Activated CD4-positive, alpha-beta T cell treated with anti-CD3 and anti-CD28 coated beads, Interleukin-2, amount 50 U/mL, for 24 hours (primary cell): ENCODE measurements at regions not wholly inside any gene's neighbourhood (a gene's known extent, or its start where the extent isn't known, plus 50 kb on each side); places are given as distances from the start of the nearest gene placed in this dataset.

Experiments used
- DNase-seq, 2 donors: peaks; one replicate each; pipeline ENCODE4 v3.0.0-alpha.2; 2020; ENCODE audit warnings: low read depth in 1 of 2, low spot score in 1 of 2

DNA sequence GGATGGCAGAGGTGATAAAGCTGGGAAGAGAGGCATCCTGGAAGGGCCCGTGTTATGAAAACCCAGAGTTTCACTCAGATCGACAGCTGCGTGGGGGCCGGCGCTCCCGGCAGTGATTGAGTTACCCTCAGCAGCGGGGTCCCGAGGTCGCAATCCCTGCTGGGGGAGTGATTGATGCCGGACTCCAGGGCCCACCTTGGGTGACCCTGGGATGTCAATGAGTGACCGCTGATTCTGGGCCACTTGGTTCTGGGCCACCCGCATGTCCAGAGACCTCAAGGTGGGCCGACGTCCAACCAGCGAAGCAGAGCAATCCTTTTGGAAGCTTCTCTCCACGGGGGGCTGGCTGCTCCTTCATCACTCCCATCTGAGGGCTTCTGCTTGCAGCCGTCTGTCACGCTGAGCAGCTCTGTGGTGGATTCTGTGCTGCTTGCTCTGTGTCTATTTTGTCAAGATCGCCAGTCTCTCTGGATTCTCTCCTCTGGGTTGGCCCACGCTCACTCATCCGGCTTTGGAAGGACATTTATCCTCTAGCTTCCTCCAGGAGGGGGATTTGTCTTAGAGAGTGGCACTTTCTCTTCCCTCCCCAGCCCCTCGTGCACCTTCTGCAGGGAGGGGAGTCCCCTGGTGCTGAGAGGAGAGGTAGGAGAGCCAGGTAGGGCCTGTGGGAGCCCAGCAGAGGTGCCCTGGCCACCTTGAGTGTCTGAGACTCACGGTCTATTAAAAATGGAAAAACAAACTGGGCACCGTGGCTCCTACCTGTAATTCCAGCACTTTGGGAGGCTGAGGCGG is 110.9 kb upstream of the C1orf174 start:
- no peak for DNase-seq

DNA sequence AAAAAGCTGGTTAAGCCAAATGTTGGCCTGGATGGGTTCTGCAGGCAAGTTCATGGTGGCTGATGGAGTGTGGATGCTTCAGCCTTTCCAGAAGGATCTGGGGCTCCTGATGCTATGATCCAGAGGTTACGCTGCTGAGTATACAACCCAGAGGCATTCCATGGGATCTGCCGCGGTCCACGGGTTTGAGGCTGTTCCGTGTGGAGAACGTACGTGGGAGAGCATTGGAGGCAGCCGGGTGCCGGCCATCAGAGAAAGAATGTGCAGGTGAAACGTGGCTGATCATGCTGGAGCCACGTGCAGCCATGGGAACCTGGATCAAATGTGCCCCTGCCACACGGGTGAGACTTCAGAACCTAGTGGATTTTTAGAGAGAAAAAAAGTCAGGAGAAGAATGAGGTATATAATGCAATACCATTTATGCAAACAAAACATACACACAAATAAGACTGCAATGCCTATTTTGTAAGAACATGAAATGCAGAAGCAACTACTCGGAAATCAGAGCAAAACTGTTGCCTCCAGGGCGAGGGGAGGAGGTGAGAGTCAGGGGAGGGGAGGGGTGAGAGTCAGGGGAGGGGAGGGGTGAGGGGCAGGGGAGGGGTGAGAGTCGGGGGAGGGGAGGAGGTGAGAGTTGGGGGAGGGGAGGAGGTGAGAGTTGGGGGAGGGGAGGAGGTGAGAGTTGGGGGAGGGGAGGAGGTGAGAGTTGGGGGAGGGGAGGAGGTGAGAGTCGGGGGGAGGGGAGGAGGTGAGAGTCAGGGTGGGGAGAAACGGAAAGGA is 116.5 kb upstream of the C1orf174 start:
- no peak for DNase-seq

DNA sequence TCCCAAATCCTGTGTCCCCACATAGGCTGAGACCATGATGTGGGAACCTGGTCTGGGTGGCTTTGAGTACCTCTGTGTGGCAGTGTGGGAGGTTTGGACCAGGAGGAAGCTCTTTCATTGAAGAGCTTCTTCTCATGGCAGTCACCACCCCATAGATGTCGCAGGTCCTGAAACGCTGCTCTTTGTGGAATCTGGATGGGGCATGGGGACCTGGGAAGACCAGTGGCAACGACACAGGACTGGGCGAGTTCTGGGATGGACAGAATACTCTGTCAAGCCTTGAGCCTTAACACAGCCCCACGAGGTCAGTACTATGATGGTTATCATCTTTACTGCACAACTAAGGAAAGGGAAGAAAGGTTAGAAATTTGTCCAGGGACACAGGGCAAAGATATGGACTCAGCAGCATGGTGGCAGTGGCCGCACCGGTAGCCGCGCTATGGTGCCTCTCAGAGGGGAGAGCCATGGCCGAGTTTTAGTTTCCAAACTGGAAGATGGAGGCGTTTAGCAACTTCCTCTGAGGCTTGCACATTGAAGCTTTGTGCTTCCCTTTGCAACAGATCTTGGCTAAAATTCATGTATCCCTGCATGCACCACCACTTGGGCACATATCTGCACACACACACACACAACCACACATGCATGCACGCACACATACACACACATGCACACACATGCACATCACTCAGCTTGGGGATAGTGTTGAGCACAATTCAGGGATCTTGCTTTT is 117.7 kb upstream of the C1orf174 start:
- no peak for DNase-seq

DNA sequence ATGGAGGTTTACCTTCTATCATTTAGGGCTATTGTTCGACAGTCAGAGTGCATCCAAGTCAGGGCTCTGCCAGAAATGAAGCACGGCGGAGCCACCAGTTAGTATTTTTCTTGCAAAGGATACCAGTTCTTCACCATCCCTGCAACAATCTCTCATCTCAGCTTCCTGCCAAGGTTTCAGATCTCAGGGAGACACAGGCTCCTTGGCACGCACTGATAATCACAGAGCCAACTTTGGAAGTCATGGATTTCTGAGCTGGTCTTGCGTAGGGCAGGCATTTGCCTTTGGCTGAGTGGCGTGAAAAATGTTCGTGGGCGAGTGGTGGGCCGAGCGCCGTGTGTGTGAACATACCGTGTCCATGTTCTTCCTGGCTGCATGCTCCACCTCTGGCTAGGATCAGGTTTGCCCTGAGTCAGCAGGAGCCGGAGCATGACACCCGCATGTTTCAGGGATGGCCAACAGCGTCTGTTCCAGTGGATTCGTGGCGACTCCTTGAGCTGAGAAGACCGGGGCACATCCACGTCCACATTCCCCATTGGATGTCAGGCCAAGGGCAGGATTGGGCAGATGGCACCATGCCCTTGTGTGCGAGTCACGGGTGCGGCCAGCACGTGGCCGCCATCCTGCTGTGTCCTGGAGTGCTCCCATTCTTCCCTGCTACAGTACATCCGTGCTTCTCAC is 118.5 kb upstream of the C1orf174 start:
- no peak for DNase-seq

DNA sequence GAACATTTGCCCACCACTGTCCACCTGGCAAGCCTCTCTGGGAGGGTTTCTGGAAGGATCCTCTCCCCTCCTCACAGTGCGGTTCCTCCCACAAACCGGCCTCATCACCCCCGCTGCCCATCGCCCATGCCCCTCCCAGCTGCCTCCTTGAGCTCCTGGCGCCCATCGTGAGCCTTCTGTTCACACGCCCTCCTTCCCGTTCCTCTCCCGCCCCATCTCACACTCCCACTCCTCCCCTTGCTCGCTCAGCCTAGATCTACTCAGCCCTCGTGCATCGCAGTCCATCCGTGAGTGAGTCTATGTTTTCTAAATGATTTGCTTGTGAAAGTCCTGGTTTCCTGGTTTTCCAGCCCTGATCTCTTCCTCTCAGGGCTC is 119.1 kb upstream of the C1orf174 start:
- DNase-seq, result no peak

DNA sequence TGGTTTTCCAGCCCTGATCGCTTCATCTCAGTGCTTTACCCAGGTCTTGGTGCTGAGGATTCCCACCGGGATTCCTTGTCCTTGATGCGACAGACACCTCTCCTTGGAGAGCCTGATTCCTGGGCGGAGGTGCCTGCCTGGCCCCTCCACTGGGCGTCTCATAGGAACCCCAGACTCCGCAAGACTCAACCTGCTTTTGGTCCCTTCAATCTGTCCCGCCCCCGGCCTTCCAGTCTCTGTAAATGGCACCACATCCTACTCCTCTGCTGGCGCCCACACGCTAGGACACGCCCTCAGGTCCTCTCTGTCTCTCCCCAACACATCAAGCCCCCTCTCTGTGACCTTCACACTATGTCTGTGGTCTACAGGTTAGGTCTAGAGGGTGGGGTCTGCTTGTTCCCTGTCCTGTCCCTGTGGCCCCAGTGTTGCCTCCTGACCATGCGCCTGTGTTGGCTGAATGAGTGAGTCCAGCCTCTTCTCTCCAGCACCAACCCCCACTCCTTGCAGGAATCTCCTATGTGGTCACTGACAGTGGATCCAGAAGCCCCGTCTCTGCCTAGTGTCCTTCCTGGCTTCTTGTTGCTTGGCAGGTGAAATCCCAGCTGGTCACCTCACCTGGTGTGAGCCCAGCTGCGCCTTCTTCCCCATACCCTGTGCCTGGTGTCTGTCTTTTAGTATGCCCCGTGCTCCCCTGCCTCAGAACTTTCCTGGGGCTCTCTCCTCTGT is 119.7 kb upstream of the C1orf174 start:
- no peak for DNase-seq

DNA sequence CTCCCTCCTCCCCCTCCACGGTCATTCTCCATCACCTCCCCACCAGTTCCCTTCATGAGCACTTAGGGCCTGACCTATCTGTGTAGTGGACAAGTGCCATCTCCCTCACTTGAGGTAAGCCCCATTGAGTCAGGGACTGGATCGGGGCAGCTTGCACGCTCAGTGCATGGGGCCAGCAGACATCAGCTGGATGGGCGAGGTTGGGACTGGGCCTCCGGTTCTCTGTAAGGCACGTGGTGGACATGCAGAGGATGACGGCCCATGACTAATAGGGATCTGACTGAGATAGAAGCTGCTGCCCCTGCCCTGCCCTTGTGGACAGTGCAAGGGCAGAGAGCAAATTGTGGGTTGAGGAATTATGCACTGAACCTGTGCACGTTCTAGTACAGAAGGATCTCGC is 120.4 kb upstream of the C1orf174 start:
- no peak for DNase-seq

DNA sequence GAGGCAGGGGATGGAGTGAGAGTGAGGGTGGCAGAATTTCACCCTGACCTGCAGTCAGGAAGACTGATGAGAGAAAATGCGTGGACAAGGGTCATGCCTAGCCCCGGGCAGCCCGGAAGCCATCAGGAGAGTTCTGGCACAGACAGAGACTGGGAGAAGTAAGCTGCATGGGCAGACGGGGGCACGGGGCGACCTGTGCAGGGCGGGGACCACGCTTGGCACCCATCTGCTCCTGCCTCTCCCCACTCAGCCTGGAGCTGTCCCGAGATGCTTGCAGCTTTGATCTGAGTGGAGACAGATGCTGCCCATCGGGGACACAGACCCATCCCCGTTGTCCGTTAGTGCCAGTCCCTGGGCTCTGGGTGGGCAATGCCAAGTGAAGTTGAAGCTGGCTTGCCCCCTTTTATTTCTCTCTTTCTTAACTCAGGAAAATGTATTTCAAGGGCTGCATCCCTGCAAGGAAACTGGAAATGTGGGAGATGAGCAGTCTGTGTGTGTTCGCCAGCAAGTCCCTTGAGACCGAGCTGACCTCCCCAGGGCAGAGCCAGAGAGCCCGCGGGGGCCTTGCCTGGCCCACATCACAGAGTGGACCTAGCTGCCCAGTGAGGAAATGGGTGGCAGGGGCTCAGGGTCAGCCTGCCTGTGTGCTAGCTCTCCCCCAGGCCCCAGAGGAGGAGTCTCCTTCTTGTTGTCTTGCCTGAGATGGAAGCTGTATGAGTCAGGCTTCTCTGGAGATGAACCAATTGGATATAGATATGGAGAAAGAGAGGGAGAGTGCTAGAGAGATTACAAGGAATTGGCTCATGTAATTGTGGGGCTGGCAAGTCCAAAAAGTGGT is 121.3 kb upstream of the C1orf174 start:
- DNase-seq, result no peak

DNA sequence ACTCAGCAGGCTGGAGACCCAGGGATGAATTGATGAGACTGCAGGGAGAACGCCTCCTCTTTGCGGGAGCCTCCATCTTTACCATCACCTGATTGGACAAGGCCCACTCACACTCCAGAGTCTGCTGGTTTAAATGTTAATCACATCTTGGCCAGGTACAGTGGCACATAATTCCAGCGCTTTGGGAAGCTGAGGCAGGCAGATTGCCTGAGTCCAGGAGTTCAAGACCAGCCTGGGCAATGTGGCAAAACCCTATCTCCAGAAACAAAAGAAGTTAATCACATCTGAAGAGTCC is 121.8 kb upstream of the C1orf174 start:
- DNase-seq, result no peak

DNA sequence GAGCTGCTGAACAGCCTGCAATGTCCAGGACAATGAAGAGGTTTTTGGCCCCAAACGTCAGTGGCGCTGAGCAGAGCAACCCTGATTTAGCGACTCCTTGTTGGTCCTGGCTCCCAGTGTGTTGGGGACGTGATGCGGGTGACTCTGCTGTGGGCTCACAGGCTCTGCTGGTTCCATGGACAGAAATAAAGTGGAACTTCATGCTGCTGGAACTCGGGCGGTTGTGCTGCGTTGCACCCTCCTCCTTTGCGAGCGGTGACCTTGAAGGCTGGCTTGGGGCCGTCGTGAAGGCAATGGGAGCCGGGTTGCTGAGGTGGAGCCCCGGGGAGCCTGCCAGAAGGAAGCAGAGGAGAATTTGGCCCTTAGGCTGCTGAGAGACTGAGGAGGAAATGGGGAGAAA is 122.6 kb upstream of the C1orf174 start:
- DNase-seq, result no peak

DNA sequence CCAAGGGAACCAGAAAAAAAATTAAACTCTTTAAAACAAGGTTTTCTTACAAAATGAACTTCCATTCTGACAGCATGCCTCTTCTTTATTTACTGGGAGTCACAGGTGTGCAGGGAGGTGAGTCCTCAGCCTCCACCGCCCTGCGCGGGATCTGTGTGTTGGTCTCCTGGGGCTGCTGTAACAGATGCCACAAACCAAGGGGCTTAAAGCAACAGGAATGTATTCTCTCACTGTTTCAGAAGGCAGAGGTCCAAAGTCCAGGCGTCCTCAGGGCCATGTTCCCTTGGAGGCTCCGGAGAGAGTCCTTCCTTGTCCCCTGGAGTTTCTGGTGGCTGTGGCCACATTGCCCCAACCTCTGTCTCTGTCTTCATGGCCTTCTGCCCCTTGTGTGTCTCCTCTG is 123.6 kb upstream of the C1orf174 start:
- no peak for DNase-seq

DNA sequence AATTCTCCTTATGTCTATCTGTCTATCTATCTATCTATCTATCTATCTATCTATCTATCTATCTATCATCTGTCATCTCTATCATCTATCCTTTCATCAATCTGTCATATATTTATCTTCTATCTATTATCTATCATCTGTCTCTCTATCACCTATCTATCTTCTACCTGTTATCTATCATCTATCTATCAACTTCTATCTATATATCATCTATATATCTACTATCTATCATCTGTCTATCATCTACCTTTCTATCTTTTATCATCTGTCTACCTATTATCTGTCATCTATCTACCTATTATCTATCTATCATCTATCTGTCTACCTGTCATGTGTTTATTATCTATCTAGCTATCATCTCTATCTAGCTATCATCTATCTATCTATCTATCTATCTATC is 124.7 kb upstream of the C1orf174 start:
- no peak for DNase-seq

DNA sequence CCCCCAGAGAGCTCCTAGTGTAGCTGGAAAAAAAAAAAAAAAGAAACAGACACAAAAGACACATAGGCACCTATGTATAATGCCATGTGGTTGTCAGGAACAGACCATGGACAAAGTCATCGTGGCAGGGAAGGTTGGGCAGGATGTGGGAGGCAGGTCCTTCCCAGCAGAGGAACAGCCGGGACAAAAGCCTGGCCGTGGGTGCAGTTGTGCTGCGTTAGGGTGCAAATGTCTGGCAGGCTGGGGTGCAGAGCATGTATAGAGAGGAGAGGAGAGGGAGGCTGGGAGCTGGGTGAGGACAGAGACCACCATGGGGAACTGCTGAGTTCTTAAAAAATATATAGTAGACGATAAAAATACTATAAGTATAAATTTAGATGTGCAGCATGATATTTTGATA is 125.7 kb upstream of the C1orf174 start:
- DNase-seq, result no peak

DNA sequence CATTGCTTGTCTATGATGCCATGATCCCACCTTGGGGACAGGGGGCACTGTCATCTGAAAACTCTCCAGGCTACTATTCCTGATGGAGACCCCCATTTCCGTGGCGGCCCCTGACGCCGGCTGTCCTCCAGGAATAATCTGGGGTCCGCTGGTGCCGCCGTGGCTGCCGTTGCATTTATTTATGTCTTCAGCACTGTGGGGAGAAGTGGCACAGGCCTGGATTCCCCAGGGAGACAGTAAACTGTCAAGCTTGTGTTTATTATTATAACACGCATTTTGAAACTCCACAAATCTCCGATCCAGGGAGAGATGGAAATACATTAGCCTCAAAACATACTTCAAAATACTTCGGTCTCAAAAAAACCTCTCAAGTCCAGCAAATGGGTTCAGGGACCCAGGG is 126.9 kb upstream of the C1orf174 start:
- no peak for DNase-seq

DNA sequence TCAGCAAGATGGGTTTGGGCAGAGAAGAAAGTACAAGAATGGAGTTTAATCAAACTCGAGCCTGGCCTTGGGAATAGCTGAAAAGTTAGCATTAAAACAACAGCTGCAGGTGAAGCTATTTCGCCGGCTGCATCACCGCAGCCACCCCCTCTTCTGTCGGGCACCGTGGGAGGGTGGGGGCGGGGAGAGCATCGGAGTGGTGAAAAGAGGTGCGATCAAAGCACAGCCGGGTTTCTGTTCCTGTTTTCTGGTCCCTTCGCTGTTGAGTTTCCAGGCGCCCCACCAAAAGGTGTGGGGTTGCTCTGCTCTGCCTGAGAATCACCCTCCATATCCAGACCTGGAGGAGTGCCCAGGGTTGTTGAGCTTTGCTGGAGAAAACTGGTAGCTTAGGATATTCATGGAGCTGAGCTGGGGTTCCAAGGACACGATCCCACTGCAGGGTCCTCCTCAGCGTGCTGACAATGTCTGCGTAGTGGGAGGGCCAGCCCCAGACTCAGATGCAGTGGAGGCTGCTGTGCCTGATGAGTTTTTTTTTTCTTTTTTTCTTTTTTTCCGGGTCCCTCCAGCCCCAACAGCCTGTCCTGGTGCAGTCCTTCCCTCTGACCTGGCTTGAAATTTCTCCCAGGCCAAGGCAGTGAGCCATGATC is 127.5 kb upstream of the C1orf174 start:
- DNase-seq, result no peak

DNA sequence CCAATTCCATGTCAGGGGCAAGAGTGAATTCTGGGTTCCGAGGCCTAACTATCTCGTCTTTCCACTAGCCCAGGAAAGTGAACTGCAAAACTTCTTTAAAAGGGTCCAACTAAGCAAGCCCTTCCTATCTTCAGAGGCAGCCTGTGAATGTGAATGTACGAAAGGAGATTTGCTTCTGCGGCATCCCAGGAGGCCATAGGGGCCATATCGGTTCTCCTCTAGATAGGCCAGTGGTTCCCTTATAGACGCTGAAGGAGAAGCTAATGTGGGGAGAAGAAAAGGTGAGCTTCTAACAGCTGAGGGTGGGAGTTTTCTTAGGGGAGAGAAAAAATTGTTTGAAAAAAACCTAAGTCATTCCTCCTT is 128.0 kb upstream of the C1orf174 start:
- no peak for DNase-seq

DNA sequence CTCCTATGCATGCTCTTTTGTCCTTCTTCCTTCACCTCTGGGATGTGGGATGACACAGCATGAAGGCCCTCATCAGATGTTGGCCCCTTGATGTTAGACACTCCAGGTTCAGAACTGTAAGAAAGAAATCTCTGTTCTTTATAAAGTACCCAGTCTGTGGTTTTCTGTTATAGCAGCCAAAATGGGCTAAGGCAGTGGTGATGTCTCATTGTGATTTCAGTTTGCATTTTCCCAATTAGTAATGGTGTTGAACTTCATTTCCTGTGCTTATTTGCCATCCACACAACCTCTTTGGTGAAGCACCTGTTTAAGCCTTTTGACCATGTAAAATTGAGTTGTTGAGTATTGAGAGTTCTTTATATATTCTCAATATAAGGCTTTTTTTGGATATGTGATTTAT is 129.3 kb upstream of the C1orf174 start:
- no peak for DNase-seq

DNA sequence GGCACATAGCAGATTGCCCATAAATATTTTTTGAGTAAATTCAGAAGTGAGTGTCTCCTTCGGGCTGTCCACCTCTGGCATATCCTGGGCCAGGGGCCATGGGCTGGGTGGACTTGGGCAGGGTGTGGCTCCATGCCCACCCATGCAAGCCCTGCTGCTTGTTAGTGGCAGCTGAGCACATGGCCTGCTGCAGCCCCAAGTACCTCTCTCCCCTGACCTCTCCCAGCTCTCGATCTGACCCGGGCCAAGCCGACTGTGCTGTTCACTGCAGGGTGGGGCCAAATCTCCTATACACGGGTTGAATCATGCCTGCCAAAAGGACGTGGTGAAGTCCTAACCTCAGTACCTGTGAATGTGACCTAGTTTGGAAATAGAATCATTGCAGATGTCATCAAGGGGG is 132.5 kb upstream of the C1orf174 start:
- no peak for DNase-seq

DNA sequence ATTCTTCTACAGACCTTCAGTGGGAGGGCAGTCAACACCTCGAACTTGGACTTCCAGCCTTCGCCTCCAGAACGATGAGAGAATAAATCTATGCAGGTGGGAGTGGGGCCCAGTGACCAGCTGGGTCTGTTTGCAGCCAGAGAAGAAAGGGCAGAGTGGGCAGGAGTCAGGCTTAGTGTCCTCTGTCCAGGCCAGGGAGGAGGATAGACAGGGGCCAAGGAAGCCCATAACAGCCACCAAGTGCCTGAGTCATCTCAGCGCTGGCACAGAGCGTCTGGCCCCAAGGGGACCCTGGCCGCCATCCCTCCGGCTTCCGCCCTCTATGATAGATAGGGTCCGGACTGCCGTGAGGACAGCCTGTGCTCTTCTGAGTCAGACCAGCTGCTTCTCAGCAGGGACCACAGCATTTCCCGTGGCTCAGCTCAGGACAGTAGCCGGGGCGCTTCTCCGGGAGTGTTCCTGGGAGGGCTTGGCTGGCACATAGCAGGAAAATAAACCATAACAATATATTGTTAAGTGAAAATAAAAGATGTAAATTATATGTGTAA is 133.1 kb upstream of the C1orf174 start:
- no peak for DNase-seq
